ENCODE measurements at regions not wholly inside any gene's neighbourhood (a gene's known extent, or its start where the extent isn't known, plus 50 kb on each side); places are given as distances from the start of the nearest gene placed in this dataset.

DNA sequence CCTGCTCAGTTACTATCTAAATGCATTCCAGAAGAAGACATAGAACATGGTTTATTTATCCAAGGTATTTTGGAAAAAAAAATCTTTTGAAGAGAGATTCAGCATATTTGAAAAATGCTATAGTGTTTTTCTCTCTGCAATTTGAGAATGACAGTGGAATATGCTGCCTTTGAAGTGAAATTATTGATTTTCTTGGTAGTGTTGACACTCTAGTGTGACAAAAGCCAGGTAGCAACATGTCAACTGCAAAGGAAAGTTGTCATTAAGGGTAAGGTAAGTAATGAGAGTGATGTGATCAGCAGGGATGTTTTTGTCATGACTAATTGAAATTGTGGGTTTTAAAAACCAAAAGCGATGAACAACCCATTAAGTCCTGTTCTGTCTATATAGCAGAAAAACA, 1387.1 kb upstream of the TMEFF2 start:
- DNase-seq (ENCODE audit: low read depth, low spot score): no peak

- no peak for DNase-seq (ENCODE audit: low read depth, low spot score)
Observed at GRCh38 chr2:193580176-193580950, 1385.6 kb upstream of the TMEFF2 start.

GRCh38 chr2:193566886-193567285, 1372.2 kb upstream of the TMEFF2 start:
- DNase-seq (ENCODE audit: low read depth, low spot score): no peak

DNA sequence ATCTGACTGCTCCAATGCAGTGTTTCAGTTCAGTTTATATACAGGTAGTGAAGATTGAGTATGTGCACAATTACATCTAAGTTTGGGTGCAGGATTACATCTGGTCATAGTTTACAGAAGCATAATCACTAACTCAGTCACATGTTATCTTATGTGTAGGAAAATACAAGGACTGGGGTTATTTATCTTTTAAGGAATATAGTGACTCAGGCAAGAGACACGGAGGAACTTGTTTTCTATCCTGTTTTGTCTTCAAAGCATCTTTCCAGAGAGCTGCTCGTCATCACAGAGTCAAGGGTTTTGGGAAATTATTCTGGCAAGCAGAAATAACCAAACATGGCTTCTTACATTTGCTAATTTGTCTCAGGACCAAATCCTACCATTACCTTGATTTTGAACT, 1371.5 kb upstream of the TMEFF2 start:
- DNase-seq (ENCODE audit: low read depth, low spot score): no peak

- DNase-seq (ENCODE audit: low read depth, low spot score): no peak
Observed at GRCh38 chr2:193562031-193562430, 1367.3 kb upstream of the TMEFF2 start.

DNA sequence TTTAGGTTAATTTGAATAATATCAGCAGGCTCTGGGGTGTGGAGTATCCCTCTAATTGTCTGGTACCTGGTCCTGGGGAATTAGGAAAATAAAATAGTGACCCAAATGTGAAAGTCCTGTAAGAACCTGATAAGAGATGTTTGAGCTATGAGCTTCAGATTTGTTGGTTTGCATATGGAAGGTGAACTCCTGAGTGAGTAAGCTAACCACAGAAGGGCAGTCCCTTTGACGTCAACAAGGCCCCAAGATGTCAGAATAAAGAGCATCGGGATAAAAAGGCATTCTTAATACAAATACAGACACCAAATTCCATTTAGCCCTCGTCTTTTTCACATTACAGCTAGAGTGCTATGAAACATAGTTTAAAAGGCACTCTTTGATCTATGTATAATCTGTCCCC, 1366.3 kb upstream of the TMEFF2 start:
- DNase-seq (ENCODE audit: low read depth, low spot score): peak; percentile 28

- DNase-seq (ENCODE audit: low read depth, low spot score): peak; percentile 37
Observed at GRCh38 chr2:193556766-193557470, 1362.2 kb upstream of the TMEFF2 start.

DNA sequence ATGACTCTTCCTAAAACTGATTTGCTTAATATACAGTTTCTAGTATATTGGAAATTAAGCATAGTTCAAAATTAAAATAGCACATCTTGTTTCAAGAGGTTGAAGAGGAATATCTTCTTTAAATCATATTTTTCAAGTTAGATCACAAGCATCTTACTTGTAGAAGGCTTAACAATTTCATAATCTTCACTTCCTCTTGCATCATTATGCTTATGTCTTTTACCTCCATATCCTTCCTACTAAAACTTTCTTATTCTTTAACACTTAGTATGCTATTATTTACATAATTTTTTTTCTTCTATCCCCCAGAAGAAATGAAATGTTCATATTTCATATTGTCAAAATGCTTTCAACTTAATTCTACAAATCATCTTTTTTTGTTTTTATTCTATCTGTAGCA, 1354.9 kb upstream of the TMEFF2 start:
- no peak for DNase-seq (ENCODE audit: low read depth, low spot score)

DNA sequence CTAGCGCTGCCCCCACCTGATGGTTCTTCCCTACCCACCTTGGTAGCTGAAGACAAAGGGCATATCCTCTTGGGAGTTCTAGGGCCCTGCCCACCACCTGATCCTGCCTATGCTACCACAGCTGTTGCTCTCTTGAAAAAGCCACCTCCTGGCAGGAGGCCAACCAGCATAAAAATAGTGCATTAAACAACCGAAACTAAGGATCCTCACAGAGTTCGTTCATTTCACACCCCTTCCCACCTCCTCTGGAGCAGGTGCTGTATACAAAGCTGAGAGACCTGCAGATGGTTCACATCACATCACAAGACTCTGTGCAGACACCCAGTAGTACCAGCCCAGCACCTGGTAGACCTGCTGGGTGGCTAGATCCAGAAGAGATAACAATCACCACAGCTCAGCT, 1348.0 kb upstream of the TMEFF2 start:
- DNase-seq (ENCODE audit: low read depth, low spot score): no peak

DNA sequence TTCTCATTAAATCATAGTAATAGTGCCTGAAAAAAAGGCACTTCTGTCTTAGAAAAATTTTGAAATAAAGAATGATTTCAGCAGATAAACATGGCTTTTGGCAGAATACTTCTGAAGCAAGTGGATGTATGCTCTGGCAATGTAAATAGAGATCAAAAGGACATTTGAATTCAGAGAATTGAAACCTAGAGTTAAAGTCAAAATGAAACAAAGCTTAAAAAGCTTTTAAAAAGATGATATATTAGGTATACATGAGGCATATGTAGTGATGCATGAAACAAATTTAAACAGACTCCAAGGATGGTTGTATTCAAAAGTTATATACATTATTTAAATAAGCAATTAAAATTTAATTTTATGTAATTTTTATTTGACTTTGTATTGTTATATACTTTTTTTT, 1344.5 kb upstream of the TMEFF2 start:
- DNase-seq (ENCODE audit: low read depth, low spot score): no peak

- no peak for DNase-seq (ENCODE audit: low read depth, low spot score)
Observed at GRCh38 chr2:193538061-193538460, 1343.3 kb upstream of the TMEFF2 start.

DNA sequence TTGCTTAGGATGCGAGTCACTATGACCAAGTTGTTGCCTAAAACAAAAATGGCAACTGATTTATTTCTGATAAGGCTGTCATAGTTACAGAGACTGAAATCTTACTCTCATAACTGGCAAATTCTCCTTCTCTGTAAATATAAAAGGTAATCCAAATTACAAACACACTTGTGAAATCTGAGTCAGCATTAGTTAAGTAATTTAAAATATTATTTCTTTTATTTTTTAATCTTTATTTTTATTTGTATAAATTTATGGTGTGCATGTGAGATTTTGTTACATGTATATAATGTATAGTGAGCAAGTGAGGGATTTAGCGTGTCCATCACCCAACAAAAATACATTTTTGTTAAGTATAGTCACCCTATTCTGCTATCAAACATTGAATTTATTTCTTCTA, 1342.8 kb upstream of the TMEFF2 start:
- DNase-seq (ENCODE audit: low read depth, low spot score): no peak

DNA sequence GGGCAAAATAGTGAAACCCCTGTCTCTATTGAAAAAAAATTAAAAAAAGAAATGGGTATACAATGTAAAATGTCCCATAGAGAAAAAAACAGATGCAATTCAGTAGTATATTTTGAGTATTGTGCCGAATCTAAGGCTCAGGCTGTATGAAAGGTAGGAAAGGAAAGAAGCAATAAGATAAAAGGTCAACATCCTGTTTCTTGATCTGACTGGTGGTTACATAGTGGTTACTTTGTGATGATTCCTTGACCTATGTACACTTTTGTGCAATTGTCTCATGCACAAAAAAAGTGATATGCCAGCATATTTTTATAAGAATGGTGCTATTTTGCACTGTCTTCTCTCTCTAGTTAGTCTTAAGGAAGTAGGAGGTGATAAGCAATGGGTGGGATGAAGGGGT, 1333.7 kb upstream of the TMEFF2 start:
- no peak for DNase-seq (ENCODE audit: low read depth, low spot score)

DNA sequence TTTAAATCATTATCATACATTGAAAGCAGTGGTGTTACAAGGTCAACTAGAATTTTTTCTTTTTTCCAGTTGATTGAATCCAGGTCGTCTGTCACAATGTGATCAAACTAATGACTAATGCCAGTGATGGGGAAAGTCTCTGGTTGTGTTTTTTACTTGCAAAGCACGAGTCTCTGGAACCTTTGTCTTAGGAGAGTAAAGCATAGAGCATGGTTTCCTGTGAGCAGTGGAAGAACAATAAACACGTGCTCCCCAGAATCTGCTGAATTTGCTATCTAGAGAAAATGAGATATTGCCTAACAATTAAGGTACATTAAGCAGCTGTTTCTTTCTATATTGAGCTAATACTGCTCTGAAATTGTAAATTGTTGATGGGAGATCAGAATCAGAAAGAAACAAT, 1332.4 kb upstream of the TMEFF2 start:
- no peak for DNase-seq (ENCODE audit: low read depth, low spot score)

DNA sequence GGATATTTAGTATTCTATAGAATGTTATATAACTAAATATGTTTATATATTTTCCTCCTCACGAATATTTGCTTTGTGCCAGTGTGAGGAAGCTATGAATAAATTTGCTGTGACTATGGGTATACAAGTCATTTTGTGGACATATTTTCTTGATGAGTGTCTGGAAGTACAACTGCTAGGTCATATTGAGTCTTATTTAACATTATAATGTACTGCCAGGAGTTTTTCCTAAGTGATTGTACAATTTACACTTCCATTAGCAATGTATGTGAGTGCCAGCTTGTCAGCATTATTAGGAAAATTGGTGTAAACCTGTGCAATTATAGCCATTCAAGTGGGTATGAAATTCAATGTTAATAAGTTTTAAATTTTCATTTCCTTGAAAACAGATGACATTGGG, 1328.9 kb upstream of the TMEFF2 start:
- DNase-seq (ENCODE audit: low read depth, low spot score): no peak

GRCh38 chr2:193521523-193521922, 1326.8 kb upstream of the TMEFF2 start:
- DNase-seq (ENCODE audit: low read depth, low spot score): no peak

GRCh38 chr2:193520709-193521458, 1326.2 kb upstream of the TMEFF2 start:
- no peak for DNase-seq (ENCODE audit: low read depth, low spot score)

DNA sequence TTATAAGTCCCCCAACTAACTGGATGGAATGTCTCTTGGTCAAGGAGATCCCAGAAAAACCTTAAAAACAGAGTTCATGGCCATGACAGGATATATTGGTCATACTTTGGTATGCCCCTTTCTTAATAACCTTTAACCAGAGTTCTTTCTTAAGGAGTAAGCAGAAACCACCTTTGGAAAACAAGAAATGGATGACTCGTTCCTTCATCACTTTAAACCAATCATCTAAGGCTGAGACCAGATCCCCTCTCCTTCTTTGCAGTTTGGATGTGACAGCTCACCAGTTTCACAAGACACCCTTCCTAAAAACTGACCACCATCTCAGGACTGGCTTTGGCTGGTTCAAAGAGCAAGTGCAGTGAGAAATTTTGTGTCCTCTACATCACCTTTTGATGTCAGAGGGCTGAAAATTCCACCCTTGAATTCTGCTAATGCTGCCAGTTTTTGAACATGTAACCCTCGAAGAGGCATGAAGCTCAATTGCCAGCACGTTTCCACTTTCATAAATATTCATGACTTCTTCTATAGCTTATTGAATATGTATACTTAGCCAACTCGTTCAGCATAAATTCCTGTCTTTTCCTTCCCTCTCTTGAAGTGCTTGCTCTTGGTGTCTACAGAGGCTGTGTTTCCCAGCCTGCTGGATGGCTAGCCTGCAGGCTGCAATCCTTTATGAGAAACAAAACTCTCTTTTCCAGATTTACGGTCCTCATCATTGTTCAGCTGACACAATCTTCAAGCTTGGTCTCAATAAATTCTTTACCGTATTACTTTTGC, 1323.5 kb upstream of the TMEFF2 start:
- peak; percentile 70 for DNase-seq (ENCODE audit: low read depth, low spot score)

- DNase-seq (ENCODE audit: low read depth, low spot score): peak; percentile 35
Observed at GRCh38 chr2:193517615-193518014, 1322.9 kb upstream of the TMEFF2 start.

- DNase-seq (ENCODE audit: low read depth, low spot score): no peak
Observed at GRCh38 chr2:193506035-193506434, 1311.3 kb upstream of the TMEFF2 start.

DNA sequence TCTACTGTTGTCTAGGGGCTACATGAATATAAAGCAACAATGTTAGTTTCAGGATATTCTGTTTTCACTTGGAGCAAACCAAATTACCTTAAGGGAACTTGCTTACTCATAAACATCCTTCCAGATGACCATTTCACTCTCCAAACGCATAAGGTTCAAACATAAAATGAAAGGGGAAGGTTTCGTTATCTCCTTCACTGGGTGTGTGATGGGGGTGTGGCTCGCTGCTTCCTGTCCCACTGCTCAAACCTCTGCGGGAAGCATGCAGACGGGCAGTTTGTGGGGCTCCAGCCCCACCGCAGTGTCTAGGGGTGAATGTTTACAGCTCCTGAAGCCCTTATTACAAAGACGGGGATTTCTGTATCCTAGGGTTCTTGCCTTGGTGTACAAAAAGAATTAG, 1310.9 kb upstream of the TMEFF2 start:
- DNase-seq (ENCODE audit: low read depth, low spot score): no peak

Data from astrocyte of the hippocampus (primary cell).